Colonic mucosa (tissue), 4 donors: ENCODE measurements at regions not wholly inside any gene's neighbourhood (a gene's known extent, or its start where the extent isn't known, plus 50 kb on each side); places are given as distances from the start of the nearest gene placed in this dataset.
A peak's percentile ranks its signal among the peaks of the same experiment; 100 is the strongest.

Experiments used
- DNase-seq: peaks from one replicate; pipeline ENCODE4 v3.0.0-alpha.2; 2020
- H3K27ac ChIP-seq: fragments of 200-600 bp; one replicate; pipeline ENCODE4 v1.8.0; 2021
- H3K27me3 ChIP-seq: fragments of 200-600 bp; one replicate; pipeline ENCODE4 v1.8.0; 2021
- H3K36me3 ChIP-seq: fragments of 200-600 bp; one replicate; pipeline ENCODE4 v1.8.0; 2021
- H3K4me1 ChIP-seq: fragments of 200-600 bp; one replicate; pipeline ENCODE4 v1.8.0; 2021; ENCODE audit warnings: mild to moderate bottlenecking
- H3K4me3 ChIP-seq: fragments of 200-600 bp; one replicate; pipeline ENCODE4 v1.8.0; 2021
- H3K9ac ChIP-seq, 2 donors: one replicate each; pipeline ENCODE4 v1.7.0; 2013; ENCODE audit warnings: control low read depth in 2 of 2, low read depth in 2 of 2, low read length in 2 of 2
- H3K9me3 ChIP-seq: fragments of 200-600 bp; one replicate; pipeline ENCODE4 v1.8.0; 2021
- intact Hi-C: fragments of 100-400 bp; cut with DNase I; formaldehyde crosslinking; loops from one replicate; pipeline ENCODE4 v1.14.1; 2022
- TF ChIP-seq, protein P1 (sequence below): fragments of 200-600 bp; IDR thresholded peaks from one replicate; pipeline ENCODE4 v1.8.0; 2022; ENCODE audit warnings: antibody characterized with exemption, mild to moderate bottlenecking
- donor health status: healthy.
- donor health status: DM: no; HTN: no; CAD: no.
- donor health status: DM: no; HTN: no; CAD: no.

DNA sequence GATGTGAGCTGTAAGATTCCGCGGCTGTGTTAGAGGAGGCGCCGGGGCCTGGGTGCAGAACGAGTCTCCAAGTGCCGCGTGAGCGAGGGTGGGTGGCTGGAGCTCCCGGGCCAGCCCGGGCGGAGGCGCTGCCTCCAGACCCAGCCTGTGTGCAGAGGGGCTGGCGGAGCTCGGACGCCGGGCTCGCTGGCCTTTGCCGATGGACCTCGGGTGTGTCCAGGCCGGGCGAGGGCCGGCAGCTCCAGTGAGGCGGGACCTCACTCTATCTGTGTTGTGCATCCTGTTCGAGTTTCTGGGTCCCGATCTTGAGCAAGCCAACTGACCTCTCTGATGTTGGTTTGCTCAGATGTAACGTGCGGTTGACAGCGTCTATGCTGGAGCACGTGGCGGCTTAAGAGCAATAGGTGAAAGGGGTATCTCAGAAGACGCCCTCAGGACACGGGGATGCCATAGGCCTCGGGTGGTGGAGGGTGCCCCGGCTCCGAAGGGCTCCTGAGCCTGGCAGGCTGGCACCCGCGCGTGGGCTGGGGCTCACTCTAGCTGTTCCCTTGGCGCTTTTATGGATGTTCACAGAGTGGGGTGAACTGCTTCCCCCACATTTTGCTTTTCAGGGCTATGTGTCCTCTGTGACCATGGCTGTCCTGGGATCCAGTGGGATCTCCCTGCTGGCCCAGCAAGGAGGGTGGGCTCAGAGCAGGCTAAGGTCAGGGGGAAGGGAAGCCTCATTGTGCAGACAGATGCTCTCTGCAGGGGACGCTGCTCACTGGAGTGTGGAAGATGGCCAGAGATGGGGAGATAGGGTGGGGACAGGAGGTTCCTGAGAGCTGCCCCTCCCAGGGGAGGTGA, 69.8 kb downstream of the MRPL36 start:
- Histone ChIP-seq H3K4me3 (no peak overlapping the region), H3K9ac (no peak overlapping the region), H3K9me3 (no peaks in the 10 kb centered on the region), H3K27ac (no peak overlapping the region), H3K36me3 (no peaks in the 10 kb centered on the region), H3K4me1 (no peaks in the 10 kb centered on the region), H3K27me3 (no peaks in the 10 kb centered on the region)
- TF ChIP-seq, protein P1, sequence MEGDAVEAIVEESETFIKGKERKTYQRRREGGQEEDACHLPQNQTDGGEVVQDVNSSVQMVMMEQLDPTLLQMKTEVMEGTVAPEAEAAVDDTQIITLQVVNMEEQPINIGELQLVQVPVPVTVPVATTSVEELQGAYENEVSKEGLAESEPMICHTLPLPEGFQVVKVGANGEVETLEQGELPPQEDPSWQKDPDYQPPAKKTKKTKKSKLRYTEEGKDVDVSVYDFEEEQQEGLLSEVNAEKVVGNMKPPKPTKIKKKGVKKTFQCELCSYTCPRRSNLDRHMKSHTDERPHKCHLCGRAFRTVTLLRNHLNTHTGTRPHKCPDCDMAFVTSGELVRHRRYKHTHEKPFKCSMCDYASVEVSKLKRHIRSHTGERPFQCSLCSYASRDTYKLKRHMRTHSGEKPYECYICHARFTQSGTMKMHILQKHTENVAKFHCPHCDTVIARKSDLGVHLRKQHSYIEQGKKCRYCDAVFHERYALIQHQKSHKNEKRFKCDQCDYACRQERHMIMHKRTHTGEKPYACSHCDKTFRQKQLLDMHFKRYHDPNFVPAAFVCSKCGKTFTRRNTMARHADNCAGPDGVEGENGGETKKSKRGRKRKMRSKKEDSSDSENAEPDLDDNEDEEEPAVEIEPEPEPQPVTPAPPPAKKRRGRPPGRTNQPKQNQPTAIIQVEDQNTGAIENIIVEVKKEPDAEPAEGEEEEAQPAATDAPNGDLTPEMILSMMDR = no peak
- intact Hi-C loops = loop anchor here (10.0 kb wide), 1 partner anchor 1875 kb away; no protein-coding TSS in a partner anchor
- peak; percentile 13 for DNase-seq

DNA sequence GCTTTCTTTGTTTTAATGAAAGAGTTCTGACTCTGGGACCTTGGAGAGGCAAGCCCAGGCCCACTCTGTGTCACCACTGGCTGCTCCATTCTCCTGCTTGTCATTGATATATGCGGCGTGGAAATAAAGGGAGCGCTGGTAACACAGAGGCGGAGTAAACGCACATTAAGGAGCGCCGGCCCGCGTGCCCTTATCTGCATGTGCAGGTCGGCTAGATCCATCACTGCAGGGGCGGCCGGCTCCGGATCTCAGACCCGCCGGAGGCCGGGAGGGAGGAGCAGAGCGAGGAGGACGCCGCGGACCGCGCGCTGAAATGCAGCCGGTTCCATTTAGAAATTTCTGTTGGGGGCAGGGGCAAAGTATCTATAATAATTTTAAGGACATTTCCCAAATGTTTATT, 70.8 kb downstream of the MRPL36 start:
- TF ChIP-seq, protein P1 = no peak
- H3K9me3 ChIP-seq = no peaks in the 10 kb centered on the region
- H3K36me3 ChIP-seq = no peaks in the 10 kb centered on the region
- H3K27ac ChIP-seq = no peak overlapping the region
- no peak overlapping the region for H3K4me3 ChIP-seq
- DNase-seq = peak; percentile 2
- H3K4me1 ChIP-seq = no peaks in the 10 kb centered on the region
- H3K27me3 ChIP-seq = no peaks in the 10 kb centered on the region
- H3K9ac ChIP-seq = no peak overlapping the region
- intact Hi-C loops = no loop called here

DNA sequence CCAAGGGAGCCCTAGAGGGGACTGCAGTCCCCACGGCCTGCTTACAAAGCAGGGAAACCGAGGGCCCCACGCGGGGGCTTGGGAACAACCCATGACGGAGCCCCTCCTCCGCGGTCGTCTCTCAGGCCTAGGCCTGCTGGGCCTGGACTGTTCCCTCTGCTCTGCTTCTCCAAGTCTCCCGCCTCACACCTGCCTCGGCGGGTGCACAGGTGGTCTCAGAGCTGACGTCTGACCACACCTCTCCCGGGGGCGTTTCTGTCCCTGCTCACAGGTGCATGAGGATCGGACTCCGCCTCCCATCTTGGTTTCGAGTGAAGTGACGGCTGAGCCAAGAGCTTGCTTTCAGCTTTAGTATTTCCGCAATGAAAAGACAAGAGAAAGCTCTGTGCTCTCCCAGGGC, 72.1 kb downstream of the MRPL36 start:
- TF ChIP-seq, protein P1 = no peak
- no peak overlapping the region for H3K9ac ChIP-seq
- H3K4me1 ChIP-seq = no peaks in the 10 kb centered on the region
- H3K27me3 ChIP-seq = no peaks in the 10 kb centered on the region
- no peaks in the 10 kb centered on the region for H3K9me3 ChIP-seq
- no peaks in the 10 kb centered on the region for H3K36me3 ChIP-seq
- intact Hi-C loops = no loop called here
- H3K4me3 ChIP-seq = no peak overlapping the region
- no peak overlapping the region for H3K27ac ChIP-seq
- DNase-seq = peak; percentile 10

DNA sequence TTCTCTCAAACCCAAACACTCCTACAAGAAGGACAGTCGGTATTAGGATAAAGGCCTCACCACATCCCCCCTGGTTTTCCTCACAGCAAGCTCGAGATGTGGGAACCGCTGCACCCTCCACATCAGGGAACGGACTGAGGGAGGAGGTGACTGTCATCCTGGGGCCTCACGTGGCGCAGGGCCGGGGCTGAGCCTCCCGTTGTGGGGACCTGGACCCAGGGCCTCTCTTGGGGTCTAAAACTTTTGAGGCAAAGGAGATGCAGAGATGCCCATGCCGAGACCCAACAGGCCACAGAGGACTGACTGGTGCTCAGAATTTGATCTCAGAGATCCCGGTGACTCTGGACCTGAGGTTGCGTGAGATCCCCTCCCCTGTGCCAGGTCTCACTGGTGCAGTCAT, 72.7 kb downstream of the MRPL36 start:
- Histone ChIP-seq H3K4me3 (no peak overlapping the region), H3K36me3 (no peaks in the 10 kb centered on the region), H3K27ac (no peak overlapping the region), H3K9ac (no peak overlapping the region), H3K27me3 (no peaks in the 10 kb centered on the region), H3K9me3 (no peaks in the 10 kb centered on the region), H3K4me1 (no peaks in the 10 kb centered on the region)
- TF ChIP-seq, protein P1 = no peak
- intact Hi-C loops = no loop called here
- peak; percentile 12 for DNase-seq

DNA sequence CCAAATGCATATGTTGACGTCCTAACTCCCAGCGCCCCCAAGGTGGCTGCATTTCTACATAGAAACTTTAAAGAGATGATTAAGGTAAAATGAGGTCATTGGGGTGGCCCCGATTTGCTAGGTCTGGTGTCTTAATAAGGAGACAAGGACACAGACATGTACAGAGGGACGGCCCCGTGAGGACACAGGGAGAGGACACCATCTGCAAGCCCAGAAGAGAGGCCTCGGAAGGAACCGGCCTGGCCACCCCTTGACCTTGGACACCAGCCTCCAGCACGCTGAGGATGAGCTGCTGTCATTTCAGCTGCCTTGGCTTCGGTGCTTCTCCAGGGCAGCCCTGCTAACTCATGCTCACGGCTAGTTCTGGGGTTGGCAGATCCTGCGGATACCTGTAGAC, 73.2 kb downstream of the MRPL36 start:
- H3K4me3 ChIP-seq = no peak overlapping the region
- peak; percentile 6 for DNase-seq
- no peaks in the 10 kb centered on the region for H3K27me3 ChIP-seq
- no peaks in the 10 kb centered on the region for H3K4me1 ChIP-seq
- intact Hi-C loops = no loop called here
- H3K9me3 ChIP-seq = no peaks in the 10 kb centered on the region
- H3K36me3 ChIP-seq = no peaks in the 10 kb centered on the region
- H3K27ac ChIP-seq = no peak overlapping the region
- no peak overlapping the region for H3K9ac ChIP-seq
- TF ChIP-seq, protein P1 = no peak
